Activated naive CD4-positive, alpha-beta T cell treated with anti-CD3 and anti-CD28 coated beads, Interleukin-2, amount 50 U/mL, for 16 hours (primary cell): ENCODE measurements at regions not wholly inside any gene's neighbourhood (a gene's known extent, or its start where the extent isn't known, plus 50 kb on each side); places are given as distances from the start of the nearest gene placed in this dataset.

ENCODE experiments used
- DNase-seq: peaks from one replicate; pipeline ENCODE4 v3.0.0-alpha.2; 2020

GRCh38 chr2:151197184-151198108 is 64.2 kb downstream of the RBM43 start:
- no peak for DNase-seq

- DNase-seq = no peak
Measured at GRCh38 chr2:151193576-151193975, 68.1 kb downstream of the RBM43 start.

- no peak for DNase-seq
Measured at GRCh38 chr2:151192681-151193080, 69.0 kb downstream of the RBM43 start.

DNA sequence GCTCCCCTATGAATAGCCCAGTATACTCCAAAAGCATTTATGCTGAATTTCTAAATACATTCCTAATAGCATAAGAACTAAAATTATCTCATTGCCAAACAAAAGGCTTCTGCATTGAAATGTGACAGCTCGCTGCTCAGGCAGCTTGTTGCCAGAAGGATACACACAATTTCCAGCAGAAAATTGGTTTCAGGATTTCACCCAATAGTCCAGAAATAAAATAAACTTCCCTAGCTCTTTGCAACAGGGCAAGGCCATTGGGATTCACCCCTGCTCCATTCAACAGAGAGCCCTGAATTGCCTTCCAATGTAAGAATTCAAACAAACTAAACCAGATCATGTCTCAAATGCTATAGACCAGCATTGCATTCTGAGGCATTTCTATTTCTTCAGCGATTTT is 70.7 kb downstream of the RBM43 start:
- DNase-seq = no peak

DNA sequence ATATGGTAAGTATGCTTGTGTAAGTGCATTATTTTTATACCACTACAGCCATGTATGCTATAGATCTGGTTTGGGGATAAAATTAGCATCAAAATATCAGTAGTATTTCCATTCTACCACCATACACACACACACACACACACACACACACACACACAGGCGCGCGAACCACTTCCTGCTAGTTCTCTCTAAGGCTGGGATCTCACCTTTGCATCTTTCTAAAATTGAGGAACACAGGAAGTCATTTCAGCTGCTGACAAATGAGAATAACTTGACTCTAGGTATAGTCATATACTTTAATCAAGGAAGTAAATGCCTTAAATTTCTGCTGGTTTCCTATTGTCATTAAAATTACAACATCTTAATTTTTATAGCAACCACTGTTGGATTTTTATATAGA is 72.5 kb downstream of the RBM43 start:
- no peak for DNase-seq

- no peak for DNase-seq
Measured at GRCh38 chr2:151186011-151186410, 75.7 kb downstream of the RBM43 start.

DNA sequence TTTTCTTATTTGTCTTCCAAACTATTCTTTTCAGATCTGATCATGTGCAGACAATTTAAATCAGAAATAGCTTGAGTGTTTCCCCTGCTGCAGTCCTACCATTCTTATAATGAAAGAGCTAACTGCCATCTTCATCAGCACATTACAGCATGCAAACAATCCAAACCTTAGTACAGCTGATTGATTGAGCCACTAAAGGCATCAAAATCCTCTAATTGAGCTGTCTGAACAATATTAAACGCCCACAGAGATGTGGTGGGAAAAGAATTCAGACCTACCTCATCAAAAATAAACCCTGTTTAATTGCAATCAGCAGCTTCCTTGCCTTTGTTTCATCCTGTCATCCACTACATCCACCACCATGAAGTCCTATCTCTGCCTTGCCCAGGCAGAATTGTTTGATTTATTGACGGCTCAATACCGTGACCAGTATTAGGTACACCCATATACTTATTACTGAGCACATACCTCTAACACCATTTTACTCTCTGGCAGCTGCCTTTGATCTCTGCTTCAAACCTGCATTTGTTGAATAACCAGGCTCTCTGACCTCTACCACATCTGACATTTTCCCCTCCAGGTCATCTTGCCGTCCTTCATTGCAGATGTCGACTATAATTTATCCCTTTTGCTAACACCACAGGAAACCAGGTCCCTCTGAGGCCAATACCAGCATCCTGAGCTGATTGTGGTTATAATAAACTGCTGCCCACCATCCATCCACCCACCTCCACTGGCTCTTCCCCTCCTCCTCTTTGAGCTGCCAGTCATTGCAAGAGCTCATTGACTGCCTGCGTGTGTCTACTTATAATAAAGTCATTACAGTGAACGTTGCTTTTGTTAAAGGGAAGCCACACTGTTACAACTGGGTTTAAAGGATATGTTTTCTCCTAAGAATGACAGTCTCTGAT is 78.5 kb downstream of the RBM43 start:
- no peak for DNase-seq

- no peak for DNase-seq
Measured at GRCh38 chr2:151182396-151182795, 79.3 kb downstream of the RBM43 start.

DNA sequence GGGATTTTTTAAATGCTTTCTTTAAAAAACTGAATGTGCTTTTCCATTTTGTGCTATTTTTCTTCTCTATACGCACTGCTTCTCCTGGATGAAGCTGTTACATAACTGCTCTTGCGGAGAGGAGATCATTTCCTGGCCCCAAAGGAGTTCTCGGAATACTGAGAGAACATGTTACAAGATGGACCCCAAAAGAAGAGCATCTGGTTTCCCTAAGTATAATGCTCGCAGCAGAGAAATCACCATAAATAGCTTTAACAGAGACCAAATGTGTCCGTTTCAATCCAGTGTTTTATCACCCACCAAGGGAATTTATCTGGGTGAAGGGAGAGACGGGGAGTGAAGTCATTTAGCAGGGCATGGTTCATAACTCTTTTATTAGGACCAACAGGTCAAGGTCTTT is 80.1 kb downstream of the RBM43 start:
- no peak for DNase-seq

DNA sequence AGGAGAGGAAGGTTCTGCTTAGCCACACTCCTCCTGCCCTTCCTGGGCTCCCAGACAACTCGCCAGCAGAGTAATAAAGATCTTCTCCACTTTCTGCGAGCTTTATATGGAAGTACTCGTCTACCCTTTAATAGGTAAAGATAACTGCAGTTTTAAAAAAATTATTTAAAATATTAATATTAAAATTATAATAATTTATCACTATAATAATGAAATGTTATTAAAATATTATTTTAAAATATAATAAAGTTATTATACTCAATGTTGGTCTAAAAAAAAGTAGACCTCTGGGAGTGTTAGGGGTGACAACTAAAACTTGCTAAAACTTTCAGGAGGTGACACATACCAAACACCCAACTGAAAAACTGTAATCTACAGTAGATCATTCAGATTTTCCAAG is 81.5 kb downstream of the RBM43 start:
- no peak for DNase-seq

- DNase-seq = no peak
Measured at GRCh38 chr2:151178207-151178606, 83.5 kb downstream of the RBM43 start.

DNA sequence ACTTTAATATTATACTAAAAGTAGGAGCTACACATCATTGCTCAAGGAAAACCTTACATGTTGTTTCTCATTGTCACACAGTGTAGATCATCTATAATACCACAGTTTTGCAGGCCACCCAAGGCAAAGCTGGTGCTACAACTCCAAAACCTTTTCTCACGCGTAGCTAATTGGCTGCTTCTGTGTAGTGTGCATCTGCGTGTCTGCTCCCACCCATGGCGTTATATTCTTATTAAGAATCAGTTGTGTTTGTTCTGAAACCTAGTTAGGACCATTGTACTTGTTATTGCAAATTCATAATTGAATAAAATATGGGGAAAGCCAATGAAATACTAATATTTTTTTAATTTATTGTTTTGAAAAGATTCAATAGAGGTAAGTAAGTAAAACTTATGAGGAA is 83.9 kb downstream of the RBM43 start:
- no peak for DNase-seq

- DNase-seq = no peak
Measured at GRCh38 chr2:151176661-151177060, 85.0 kb downstream of the RBM43 start.

DNA sequence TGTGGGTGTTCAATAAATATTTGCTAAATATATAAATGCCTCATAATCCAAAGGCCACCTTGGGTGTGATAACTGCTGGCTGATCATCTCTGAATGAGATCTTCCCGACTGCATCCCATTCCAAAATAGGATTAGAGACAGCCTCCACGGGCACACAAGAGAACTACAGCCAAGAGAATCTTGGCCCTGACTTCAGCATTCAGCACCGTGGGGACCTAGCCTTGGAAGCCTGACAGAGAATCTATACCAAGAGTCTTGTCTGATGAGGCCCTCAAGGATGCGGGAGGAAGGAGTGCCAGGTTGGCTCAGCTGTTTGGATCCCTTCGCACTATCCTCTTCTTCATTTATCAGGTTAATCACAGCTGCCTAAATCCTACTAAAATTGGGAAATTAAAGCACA is 85.8 kb downstream of the RBM43 start:
- no peak for DNase-seq

- DNase-seq = no peak
Measured at GRCh38 chr2:151174127-151174526, 87.5 kb downstream of the RBM43 start.

GRCh38 chr2:151171186-151171585 is 90.5 kb downstream of the RBM43 start:
- no peak for DNase-seq

DNA sequence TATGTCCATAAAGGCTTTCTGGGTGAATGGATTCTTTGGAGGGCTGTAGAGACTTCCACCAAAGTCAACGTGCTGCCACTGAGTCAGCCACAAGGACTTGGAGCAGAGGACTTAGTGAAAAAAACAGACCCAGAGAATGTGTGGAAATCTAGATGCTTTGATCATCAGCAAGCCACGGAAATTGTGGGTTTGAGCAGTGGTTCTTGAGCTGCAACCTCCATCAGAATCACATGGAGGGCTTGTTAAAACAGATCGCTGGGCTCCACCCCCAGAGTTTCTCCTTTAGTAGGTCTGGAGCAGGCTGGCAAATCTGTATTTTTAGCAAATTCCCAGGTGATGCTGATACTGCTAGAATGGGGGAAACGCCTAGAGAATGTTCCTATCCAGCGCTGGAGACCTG is 95.3 kb downstream of the RBM43 start:
- DNase-seq = no peak

DNA sequence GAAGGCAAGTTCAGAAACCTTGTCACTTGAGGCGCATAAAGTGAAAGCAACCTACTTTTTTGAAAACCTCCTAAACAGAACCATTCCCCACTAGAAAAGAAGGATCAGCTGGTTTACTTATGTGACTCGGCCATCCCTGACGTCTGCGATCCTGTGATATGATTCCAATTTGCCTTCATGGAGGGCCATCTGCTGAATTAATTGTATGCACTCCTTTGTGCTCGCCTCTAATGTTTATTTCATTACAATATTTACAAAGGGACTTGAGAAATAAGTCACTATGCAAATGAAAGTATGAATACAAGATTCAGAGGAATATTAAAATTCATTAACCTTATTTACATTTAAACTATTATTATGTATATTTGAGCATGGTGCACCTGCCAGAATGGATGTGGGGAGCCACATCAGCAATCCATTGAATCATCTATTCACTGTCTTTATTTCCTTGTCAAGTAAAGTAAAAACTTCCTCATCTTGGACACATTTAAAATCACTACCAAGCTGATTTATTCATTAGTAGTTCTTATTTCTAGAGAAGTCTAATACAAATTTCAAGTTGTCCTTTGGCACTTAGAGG is 96.5 kb downstream of the RBM43 start:
- no peak for DNase-seq

DNA sequence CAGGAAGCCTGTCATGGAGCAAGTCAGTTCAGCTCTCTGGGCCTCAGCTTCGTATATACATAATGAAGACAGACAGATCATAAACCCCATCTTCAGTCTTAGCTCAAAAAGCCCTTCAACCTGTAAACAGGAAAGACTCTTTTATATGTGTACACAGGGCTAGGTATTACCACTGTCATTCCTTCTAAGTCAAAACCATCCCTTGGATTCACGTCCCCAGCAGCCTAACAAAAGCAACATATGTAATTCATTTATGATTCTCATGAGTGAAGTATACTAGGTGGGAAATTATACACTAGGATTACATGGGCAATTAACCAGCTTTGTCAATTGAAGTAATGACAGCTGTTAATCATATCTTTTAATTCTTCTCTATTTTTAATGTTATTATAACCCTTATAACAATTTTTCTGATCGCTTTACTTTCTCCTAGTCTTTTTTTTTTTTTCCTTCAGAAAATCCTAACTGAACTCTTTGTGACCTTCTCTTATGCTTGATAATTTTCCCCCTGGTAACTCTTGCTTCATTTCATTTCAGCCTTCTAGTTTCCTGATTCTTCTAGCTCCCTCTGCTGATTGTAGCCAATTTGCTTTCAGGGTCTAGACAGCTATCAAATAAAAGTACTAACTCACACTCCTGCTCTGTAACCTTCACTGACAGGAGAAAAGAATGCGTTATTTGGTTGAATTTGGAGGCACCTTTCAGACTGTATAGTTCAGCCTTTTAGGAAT is 99.7 kb downstream of the RBM43 start:
- DNase-seq = no peak

DNA sequence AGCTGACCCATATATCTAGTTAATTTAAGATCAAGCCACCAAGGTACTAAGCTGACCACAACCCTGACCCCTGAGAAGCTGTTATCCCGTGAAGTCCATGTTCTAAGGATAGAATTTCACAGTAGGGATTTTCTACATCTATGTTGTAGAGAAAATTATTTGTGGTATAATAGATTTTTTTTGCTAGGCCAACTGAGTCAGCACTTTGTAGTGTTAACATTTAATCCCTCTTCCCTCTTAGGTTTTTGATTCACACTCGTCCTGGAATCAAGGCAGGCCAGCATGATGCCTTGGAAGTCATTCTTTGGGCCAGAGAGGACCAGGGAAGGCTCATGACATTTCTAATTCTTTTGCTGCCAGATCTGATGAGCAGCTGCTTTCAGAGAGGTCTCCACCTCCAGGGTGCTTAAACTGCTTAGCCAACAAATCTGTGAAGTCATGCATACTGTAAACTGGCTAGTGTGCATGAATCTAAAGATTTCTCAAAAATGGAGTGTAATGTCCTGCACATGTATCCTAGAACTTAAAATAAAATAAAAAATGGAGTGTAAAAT is 102.5 kb downstream of the RBM43 start:
- no peak for DNase-seq

GRCh38 chr2:151157000-151157735 is 104.5 kb downstream of the RBM43 start:
- DNase-seq = no peak

DNA sequence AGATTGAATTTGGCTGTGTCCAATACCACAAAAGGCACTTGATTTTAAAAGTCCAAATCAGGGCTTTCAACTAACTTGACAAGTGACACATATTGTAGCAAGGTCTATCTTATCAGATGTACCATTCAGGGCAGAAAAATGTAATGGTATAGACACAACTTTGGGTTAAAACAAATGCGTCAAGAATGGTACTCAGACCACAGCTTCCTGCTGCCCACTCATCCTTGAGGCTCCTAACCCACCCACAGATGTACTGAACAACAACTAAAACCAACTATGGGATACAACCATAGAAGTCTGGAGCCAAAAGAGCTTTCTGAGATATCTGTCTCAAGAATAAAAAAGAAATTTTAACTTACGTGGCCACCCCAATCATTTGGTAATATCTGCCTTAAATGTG is 105.2 kb downstream of the RBM43 start:
- DNase-seq = no peak
